ENCODE measurements at regions not wholly inside any gene's neighbourhood (a gene's known extent, or its start where the extent isn't known, plus 50 kb on each side); places are given as distances from the start of the nearest gene placed in this dataset.

DNA sequence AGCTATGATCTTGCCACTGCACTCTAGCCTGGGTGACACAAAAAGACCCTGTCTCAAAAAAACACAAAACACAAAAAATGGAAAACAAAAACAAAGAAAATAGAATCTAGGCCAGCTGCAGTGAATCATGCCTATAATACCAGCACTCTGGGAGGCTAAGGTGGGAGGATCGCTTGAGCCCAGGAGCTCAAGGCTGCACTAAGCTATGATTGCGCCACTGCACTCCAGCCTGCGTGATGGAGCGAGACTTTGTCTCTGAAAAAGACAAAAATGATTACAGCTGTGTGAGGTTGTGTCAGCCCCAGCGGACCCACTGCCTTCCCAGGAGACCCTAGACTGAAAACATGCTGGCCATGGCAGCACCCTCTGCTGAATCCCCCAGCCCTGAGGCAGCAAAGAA is 80.2 kb upstream of the ZBTB40 start:
- DNase-seq (ENCODE audit: insufficient read length, low spot score) (no peak), FAIRE-seq (no peak)

DNA sequence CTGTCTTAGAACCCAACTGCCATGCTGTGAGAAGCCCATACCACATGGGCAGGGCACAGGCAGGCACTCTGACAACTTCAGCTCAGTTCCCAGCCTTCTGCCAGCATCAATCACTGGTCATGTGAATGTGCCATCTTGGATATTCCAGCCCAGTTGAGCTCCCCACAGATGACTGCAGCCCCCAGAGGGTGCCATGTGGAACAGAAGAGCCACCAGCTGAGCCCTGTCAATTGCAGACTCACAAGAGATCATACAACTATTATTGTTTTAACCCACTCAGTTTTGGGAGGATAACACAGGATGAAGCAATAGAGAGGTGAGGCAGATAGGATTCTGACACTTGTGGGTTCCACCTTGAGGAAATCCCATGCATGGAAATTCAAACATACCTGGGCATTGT is 78.4 kb upstream of the ZBTB40 start:
- FAIRE-seq (no peak), DNase-seq (ENCODE audit: insufficient read length, low spot score) (no peak)

DNA sequence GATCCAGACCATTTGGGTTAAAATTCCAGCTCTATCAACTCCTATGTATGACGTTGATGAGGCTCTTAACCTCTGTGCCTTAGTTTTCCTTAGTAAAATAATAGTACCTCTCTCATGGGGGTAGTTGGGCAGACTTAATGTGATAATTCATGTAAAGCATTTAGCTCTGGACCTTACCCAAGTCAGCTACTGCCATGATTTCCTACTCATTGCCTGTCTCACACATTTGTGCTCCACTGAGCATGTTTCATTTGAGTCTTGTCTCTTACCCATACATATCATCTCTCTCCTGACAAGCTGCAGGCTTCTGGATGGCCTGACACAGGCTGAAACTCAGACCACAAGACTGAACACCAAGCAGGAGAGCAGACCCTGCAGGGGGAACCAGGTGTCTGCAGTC is 77.7 kb upstream of the ZBTB40 start:
- DNase-seq (ENCODE audit: insufficient read length, low spot score), result no peak
- no peak for FAIRE-seq

DNA sequence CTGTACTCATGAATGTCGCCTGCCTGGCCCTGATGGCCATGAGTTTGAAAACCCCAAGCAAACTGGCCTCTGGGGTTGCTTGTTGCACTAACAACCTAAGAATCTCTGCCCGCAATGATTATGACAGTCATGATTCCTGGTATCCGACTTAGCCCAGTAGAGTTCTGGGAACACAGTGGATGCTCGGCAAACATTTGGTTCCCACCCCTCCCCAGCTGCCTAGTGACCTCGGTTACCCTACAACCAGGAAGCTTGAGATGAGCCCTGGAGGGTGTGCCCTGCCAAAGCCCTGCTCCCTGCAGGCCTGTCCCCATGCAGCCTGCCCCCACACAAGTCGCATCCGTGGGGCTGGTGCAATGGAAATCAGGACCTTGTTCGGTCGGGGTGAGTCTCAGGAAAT is 76.0 kb upstream of the ZBTB40 start:
- no peak for FAIRE-seq

DNA sequence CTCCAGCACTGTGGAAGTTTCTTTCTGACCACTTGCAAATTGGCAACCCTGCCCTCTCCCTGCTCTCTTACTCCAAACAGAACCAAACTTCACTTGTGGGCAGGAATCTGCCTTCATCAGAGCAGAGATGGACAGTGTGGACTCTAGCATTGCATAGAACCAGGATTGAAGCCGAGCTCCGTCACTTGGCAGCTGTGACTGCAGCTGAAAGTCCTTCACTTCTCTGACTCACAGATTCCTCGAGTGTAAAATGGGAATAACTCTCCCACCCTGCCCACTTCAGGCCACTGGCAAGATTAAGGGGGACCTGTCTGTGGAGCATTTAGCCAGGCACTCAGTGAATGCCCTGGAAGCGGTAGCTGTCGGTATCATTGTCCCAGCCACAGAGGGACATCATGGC is 75.7 kb upstream of the ZBTB40 start:
- no peak for DNase-seq (ENCODE audit: insufficient read length, low spot score)
- FAIRE-seq, result no peak

More for the DNA sequence above, 76.0 kb upstream of the ZBTB40 start:
- DNase-seq (ENCODE audit: insufficient read length, low spot score), result no peak

DNA sequence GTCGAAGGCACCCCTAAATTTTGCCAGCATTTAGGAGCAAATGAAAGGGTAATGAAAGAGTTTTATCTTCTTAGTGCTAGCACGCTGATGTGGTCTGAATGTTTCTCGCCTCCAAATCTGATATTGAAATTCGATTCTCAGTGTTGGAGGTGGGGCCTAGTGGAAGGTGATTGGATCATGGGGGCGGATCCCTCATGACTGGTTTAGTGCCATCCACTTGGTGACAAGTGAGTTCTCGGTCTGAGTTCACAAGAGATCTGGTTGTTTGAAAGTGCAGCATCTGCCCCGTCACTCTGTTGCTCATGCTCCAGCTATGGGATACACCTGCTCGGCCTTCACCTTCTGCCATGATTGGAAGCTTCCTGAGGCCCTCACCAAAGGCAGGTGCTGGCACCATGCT is 75.1 kb upstream of the ZBTB40 start:
- FAIRE-seq (no peak), DNase-seq (ENCODE audit: insufficient read length, low spot score) (no peak)

DNA sequence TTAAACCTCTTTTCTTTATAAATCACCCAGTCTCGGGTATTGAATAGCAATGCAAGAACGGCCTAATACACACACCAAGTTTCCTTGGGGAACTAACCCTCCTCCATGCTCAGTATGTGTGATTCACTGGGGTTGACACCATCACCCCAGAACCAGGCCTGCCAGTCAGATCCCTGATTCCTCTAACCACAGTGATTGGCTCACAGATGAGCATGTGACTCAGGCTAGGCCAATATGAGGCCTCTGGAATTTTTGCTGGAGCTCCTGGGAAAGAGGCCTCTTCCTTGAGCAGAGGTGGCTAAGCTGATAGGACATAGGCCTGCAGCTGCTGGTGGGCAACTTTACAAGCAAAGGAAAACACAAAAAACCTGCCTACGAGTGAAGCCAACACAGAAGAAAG is 74.7 kb upstream of the ZBTB40 start:
- no peak for DNase-seq (ENCODE audit: insufficient read length, low spot score)
- no peak for FAIRE-seq

DNA sequence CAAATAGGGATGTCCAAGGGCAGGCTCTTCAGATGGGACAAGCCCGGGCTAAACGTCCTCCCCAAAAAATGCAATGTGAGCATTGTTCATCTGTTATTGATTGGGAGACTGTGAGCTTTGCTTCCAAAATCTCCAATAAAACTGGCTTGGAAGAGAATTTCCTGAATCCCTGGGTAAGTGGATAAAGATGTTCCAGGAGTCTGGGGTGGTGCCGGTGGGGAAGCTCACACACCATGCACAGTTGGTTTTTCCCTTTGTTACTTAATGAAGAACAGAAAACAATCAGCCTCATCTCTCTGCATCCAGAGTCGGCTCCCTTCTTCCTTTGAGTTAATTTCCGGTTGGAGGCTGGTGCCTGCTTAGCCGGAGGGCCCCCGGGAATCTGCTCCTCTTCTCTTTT is 72.1 kb upstream of the ZBTB40 start:
- FAIRE-seq (no peak), DNase-seq (ENCODE audit: insufficient read length, low spot score) (no peak)

DNA sequence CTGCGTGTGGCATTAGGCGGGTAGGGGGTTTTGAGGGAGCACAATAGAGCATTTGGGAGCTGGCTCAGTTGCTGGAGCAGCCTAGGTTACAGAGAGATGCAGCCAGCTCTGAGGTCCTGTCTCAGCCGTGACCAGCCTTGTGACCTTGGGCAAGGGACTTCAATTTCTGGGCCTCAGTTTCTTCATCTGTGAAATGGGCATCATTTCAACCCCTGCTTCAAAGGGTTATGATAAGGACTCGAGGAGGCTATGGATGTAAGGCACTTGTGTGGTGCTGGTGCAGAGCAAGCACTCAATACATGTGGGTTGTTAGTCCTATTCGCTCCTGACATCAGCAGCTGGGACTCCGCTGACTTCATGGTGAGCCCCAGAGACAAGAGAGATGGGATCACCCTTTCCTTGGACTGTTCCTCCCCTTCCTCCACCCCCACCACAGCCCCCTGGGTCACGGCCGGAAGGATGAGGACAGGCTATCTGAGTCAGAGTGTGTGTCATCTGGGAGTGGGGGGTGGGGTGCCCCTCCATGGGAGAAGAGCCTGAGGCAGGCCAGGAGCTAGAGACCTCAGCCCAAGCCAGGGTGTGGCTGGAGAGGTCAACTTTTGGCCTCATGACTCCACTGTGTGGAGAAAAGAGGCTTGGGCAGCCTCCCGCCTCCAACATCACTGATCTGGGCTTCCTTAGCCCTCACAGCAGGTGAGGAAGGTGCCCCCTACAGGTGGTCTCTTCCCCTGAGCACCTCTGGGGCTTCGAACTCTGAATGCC is 71.4 kb upstream of the ZBTB40 start:
- DNase-seq (ENCODE audit: insufficient read length, low spot score) (peak; percentile 76), FAIRE-seq (peak; percentile 67)

DNA sequence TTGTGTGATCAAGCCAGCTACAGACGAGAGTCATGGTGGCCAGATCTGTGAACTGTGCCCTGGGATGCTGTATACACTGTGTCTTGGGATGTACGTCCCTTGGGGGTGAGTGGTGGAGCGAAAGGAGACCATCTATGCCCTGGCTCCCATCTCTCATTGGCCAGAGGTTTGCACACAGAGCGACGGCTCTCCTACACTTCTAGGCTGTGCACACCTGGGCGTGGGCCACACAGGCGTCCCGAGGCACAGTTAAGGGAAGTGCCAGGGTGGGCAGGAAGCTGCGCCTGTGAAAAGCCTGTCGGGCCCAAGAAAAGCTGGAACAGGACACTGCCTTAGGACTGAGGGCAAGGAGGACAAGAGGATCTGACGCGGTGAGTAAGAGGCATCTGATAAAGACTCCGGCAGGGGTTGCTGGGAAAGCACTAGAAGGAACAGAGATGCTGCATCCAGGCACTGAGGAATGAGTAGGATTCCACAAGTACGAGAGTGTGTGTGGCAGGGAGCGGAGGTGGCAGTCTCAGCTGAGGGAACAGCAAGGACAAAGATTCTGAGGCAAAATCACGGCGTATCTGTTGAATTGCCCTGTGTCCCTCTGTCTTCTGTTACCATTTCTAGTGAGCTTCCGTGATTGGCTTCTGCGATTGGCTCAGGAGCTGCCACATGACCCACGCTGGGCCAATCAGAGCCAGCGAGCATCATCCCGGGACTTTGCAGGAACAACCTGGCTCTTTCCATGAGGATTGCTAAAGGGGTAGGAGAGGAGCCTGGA is 67.9 kb upstream of the ZBTB40 start:
- DNase-seq (ENCODE audit: insufficient read length, low spot score) (no peak), FAIRE-seq (no peak)

DNA sequence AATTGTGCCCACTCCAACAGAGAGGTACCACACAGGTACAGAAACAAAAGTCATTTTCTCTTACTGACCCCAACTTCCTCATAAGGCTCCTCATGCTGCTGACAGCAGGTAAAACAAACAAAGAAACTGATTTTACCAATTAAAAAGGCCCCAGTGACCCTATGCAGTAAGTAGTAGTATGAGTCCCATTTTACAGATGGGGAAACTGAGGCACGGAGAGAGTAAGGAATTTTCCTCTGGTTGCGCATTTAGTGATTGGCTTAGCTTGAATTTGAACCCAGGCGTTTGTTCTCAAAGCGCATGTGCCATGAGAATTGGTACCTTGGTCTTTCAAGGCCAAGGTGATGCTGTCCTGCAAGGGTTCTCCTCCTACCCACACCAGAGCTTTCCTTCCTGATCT is 66.1 kb upstream of the ZBTB40 start:
- FAIRE-seq (no peak), DNase-seq (ENCODE audit: insufficient read length, low spot score) (no peak)

DNA sequence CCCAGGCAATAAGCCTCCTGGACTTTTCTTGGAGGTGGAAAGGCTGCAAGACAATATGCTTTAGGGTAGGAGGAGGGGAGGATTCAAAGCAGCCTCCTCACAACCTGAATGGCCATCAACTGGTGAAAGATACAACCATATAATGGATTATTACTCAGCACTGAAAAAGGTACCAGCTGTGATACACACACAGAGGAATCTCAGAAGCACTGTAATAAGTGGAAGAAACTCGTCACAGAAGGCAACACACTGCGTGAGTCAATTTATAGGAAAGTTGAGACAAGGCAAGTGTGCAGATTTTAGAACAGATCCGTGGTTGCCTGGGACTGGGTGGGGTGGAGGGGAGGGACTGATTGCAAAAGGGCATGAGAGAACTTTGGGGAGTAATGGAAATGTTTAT is 64.9 kb upstream of the ZBTB40 start:
- FAIRE-seq, result no peak
- DNase-seq (ENCODE audit: insufficient read length, low spot score), result no peak

DNA sequence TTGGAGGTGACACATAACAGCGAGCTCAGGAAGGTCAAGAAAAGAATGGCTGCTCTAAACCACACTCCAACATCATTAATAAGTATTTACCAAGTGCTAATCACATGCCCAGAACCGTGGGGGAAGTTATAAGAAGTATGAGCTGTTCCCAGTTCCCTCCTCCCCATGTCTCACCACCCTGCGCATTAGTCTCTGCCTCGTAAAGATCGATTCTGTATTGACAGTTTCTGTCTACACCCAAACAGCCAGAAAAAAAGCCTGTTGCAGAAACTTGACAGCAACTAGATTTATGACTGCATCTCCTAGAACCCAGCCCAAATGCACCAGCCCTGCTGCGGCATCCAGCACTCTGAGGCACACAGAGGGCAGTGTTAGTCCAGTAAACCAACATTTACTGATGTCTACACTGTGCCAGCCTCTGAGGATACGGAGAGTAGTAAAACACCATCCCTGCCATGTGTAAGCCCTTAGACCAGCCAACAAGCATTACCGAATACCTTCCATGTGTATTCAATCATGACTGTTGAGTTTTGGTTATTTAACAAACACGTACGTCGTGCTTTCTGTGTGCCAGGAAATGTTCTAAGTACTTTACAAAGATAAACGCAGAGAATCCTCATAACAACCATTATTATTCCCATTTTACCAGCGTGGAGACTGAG is 63.6 kb upstream of the ZBTB40 start:
- DNase-seq (ENCODE audit: insufficient read length, low spot score) (no peak), FAIRE-seq (no peak)

DNA sequence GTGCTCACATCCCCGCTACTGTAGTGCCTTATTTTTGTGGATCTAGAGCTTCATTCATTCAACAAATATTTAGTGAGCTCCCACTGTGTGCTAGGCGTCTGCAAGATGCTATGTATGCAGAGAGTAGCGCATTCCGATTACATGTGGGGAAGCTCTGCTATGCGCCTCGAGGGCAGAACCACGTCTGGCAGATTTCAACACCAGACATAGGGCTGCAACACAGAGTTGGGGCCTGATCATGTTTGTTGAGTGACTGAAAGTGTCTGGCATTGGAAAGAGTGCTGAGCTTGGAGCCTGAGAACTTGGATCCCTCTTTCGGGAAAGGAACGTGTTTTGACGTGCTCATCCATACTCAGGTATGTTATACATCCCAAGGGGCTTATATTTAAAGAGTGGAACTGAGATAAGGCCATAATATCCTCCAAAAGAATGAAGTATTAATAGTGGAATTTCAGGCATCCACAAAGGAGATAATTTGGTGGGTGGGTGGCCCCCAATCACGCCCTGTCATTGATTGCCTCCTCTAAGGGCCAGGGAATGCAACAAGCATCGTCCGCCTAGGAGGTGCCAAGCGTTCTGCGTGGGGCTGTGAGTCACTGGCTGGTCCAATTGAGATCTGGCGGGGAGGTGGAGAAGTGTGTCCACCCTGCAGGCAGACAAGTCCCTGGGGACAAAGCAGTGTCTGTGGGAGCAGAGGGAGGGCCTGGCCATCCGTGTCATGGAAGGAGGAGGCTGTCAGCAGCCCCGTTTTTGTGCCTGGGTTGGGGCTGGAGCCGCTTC is 62.8 kb upstream of the ZBTB40 start:
- peak; percentile 76 for FAIRE-seq

DNA sequence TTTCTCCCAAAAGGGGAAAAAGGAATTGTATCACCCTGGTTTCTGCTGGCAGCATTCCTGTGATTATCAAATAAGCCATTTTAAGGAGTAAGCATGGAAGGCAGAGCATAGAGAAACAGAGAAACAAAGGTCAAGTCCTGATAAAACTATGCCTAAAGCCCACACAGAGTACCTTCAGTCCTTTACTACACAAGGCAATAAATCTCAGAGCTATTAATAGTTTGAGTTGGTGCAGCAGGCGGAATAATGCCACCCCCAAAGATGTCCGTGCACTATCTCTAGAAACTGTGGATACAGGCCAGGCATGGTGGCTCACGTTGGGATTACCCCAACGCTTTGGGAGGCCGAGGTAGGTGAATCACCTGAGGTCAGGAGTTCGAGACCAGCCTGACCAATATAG is 58.1 kb upstream of the ZBTB40 start:
- FAIRE-seq (no peak), DNase-seq (ENCODE audit: insufficient read length, low spot score) (no peak)

More for the DNA sequence above, 62.8 kb upstream of the ZBTB40 start:
- DNase-seq (ENCODE audit: insufficient read length, low spot score), result peak; percentile 51

DNA sequence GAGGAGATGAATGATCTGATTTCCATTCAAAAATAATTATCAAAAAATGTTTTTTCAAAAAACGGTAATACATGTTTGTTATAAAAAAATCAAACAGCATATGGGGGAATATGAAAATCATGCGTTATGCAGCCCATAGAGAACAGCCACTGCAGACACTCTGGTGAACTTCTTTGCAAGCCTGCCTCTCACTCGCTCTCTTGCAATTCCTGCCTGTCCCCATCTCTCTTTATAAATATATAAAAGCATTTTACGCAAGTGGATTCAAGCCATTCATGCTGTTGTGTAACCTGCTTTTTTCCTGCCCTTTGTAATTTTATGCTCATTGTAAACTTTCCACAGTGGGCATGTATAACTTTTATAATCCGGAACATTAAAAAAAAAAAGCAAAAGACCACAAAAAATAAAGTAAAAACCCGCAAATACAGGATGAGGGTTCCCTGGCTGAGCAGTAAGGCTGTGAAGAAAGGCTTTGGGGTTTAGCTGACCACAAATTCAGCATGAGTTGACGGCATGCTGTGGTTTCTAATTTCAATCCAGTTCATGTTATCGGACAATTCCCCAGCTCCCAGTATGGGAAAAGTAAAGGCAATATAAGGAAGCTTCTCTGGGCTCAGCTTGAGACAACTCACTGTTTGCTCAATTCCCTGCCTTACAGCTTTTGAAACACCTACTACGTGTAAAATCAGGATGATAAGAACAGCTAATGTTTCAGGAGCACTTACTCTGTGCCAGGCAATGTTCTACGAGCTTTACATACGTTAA is 52.8 kb upstream of the ZBTB40 start:
- DNase-seq (ENCODE audit: insufficient read length, low spot score) (no peak), FAIRE-seq (no peak)

DNA sequence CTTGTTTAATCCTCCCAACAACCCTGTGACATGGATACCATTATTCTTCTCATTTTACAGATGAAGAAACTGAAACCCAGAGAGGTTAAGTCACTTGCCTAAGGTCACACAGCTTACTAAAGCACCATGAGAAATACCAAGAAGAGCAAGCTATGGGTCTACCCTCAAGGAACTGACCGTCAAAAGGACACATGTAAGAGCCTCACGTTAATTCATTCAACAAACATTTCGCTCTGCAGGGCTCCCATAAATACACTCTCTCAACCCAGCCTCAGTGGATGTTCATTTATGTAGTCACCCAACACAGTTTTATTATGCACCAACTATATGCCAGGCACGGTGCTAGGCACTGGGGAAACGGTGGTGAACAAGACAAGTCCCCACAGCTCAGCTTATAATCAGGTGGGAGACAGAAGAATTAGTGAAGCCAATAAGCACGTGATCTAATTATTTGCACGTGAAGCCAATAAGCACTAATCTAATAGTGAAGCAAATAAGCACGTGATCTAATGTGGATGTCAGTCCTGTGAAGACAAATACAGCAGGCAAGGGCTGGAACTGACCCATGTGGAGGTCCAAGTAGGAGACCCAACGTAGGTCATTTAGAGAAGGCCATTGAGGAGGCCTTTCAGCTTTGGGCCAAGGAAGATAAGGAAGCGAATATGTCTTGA is 52.1 kb upstream of the ZBTB40 start:
- DNase-seq (ENCODE audit: insufficient read length, low spot score) (no peak), FAIRE-seq (no peak)

Data from HTR-8/SVneo (cell line).